ENCODE measurements at regions not wholly inside any gene's neighbourhood (a gene's known extent, or its start where the extent isn't known, plus 50 kb on each side); places are given as distances from the start of the nearest gene placed in this dataset.

- TF ChIP-seq CTCF (IDR thresholded peaks at IDR 0.05), result no peak
- TF ChIP-seq POLR2A (IDR thresholded peaks at IDR 0.05), result no peak
Observed at GRCh38 chr1:87976316-87976715, 647.6 kb downstream of the LMO4 start.
